WERI-Rb-1 (cell line): ENCODE measurements at regions not wholly inside any gene's neighbourhood (a gene's known extent, or its start where the extent isn't known, plus 50 kb on each side); places are given as distances from the start of the nearest gene placed in this dataset.

Experiments used
- DNase-seq: peaks from one replicate; pipeline ENCODE4 v3.0.0-alpha.2; 2020
- H3K27ac ChIP-seq: fragments of 250-450 bp; sonication (Bioruptor Pico); 2 replicates; pipeline ENCODE4 v1.5.1; 2020; ENCODE audit warnings: mild to moderate bottlenecking, moderate library complexity
- H3K27me3 ChIP-seq: fragments of 250-450 bp; sonication (Bioruptor Pico); 2 replicates; pipeline ENCODE4 v1.5.1; 2021; ENCODE audit warnings: mild to moderate bottlenecking, low read depth, moderate library complexity; ENCODE audit not compliant: insufficient read depth, severe bottlenecking
- H3K36me3 ChIP-seq: fragments of 250-450 bp; sonication (Bioruptor Pico); 2 replicates; pipeline ENCODE4 v1.5.1; 2020; ENCODE audit warnings: mild to moderate bottlenecking, moderate library complexity
- H3K4me3 ChIP-seq: 2 replicates; pipeline ENCODE4 v1.5.1; 2011; ENCODE audit warnings: low read depth, mild to moderate bottlenecking, control low read depth, low read length
- H3K9me3 ChIP-seq: fragments of 250-450 bp; sonication (Bioruptor Pico); 2 replicates; pipeline ENCODE4 v1.5.1; 2021; ENCODE audit warnings: mild to moderate bottlenecking, moderate library complexity; ENCODE audit not compliant: severe bottlenecking
- CTCF ChIP-seq: IDR thresholded peaks from 2 replicates; pipeline ENCODE4 v1.5.1; 2011; ENCODE audit warnings: low read depth, mild to moderate bottlenecking, control low read depth, inconsistent platforms, low read length

- TF ChIP-seq CTCF = no peak
- DNase-seq = no peak
- Histone ChIP-seq H3K27me3 (no peaks in the 10 kb centered on the region), H3K4me3 (no peak overlapping the region), H3K9me3 (no peaks in the 10 kb centered on the region), H3K36me3 (no peaks in the 10 kb centered on the region), H3K27ac (no peak overlapping the region)
Measured at GRCh38 chr5:103463261-103463660, 99.3 kb downstream of the NUDT12 start.

GRCh38 chr5:103461243-103461642 is 101.3 kb downstream of the NUDT12 start:
- no peak for DNase-seq
- no peak overlapping the region for H3K4me3 ChIP-seq
- no peaks in the 10 kb centered on the region for H3K36me3 ChIP-seq

GRCh38 chr5:103458497-103459040 is 104.0 kb downstream of the NUDT12 start:
- Histone ChIP-seq H3K9me3 (no peaks in the 10 kb centered on the region), H3K36me3 (no peaks in the 10 kb centered on the region), H3K4me3 (no peak overlapping the region), H3K27me3 (no peaks in the 10 kb centered on the region), H3K27ac (no peak overlapping the region)
- no peak for TF ChIP-seq CTCF
- no peak for DNase-seq

More at GRCh38 chr5:103461243-103461642, 101.3 kb downstream of the NUDT12 start:
- Histone ChIP-seq H3K27ac (no peak overlapping the region), H3K9me3 (no peaks in the 10 kb centered on the region), H3K27me3 (no peaks in the 10 kb centered on the region)
- TF ChIP-seq CTCF = no peak

- H3K4me3 ChIP-seq = no peak overlapping the region
- no peaks in the 10 kb centered on the region for H3K9me3 ChIP-seq
- TF ChIP-seq CTCF = no peak
- DNase-seq = no peak
- H3K36me3 ChIP-seq = no peaks in the 10 kb centered on the region
- no peak overlapping the region for H3K27ac ChIP-seq
- H3K27me3 ChIP-seq = no peaks in the 10 kb centered on the region
Measured at GRCh38 chr5:103456476-103456875, 106.1 kb downstream of the NUDT12 start.

GRCh38 chr5:103455796-103456195 is 106.8 kb downstream of the NUDT12 start:
- Histone ChIP-seq H3K27ac (no peak overlapping the region), H3K4me3 (no peak overlapping the region), H3K9me3 (no peaks in the 10 kb centered on the region), H3K27me3 (no peaks in the 10 kb centered on the region), H3K36me3 (no peaks in the 10 kb centered on the region)
- DNase-seq = no peak
- TF ChIP-seq CTCF = no peak

GRCh38 chr5:103454770-103455169 is 107.8 kb downstream of the NUDT12 start:
- no peak overlapping the region for H3K27ac ChIP-seq
- TF ChIP-seq CTCF = no peak
- no peak overlapping the region for H3K4me3 ChIP-seq
- DNase-seq = no peak
- H3K36me3 ChIP-seq = no peaks in the 10 kb centered on the region
- H3K27me3 ChIP-seq = no peaks in the 10 kb centered on the region
- no peaks in the 10 kb centered on the region for H3K9me3 ChIP-seq
